ENCODE measurements at regions not wholly inside any gene's neighbourhood (a gene's known extent, or its start where the extent isn't known, plus 50 kb on each side); places are given as distances from the start of the nearest gene placed in this dataset.

DNA sequence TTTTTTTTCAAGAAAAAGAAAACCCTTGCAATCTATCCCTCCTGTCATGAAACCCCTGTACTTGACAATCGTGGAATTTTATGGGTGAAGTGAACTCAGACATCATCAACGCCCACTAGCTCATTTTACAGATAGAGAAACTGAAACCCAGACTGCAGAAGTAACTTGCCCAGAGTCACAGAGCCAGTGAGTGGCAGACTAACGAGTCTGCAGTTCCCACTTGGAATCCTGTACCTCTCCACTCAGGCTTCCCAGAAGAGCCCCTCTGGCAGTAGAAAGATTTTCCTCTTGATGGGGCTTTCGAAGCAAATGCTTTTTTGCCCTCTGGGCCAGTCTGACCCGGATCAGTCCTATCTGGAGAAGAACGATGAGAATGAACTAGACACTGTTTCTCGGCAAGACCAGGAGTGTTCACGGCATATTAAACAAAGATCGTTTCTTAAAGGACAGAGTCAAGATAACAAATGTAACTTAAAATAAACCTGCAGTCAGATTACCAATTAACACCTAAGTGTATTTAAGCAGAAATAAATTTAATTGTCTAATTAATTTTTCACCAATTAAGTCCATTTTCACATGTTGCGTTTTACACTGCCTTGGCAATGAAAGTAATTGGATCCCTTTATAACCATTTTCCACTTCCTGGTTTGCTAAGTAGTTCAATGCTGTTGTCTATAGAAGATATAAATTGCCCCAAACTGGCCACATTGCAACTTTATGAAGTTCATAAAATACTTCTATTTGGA, 61.3 kb upstream of the CREB3L1 start:
- TF ChIP-seq, protein P1, sequence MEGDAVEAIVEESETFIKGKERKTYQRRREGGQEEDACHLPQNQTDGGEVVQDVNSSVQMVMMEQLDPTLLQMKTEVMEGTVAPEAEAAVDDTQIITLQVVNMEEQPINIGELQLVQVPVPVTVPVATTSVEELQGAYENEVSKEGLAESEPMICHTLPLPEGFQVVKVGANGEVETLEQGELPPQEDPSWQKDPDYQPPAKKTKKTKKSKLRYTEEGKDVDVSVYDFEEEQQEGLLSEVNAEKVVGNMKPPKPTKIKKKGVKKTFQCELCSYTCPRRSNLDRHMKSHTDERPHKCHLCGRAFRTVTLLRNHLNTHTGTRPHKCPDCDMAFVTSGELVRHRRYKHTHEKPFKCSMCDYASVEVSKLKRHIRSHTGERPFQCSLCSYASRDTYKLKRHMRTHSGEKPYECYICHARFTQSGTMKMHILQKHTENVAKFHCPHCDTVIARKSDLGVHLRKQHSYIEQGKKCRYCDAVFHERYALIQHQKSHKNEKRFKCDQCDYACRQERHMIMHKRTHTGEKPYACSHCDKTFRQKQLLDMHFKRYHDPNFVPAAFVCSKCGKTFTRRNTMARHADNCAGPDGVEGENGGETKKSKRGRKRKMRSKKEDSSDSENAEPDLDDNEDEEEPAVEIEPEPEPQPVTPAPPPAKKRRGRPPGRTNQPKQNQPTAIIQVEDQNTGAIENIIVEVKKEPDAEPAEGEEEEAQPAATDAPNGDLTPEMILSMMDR (conservative IDR thresholded peaks at IDR 0.05; ENCODE audit: low read depth, low read length), result no peak
- no peak for TF ChIP-seq EZH2 (IDR thresholded peaks at IDR 0.05; ENCODE audit: borderline replicate concordance, low read depth, low read length, poor library complexity, severe bottlenecking)

All from A673 (cell line).